Esophagus squamous epithelium (tissue), 4 donors: ENCODE measurements at regions not wholly inside any gene's neighbourhood (a gene's known extent, or its start where the extent isn't known, plus 50 kb on each side); places are given as distances from the start of the nearest gene placed in this dataset.

Experiments used
- POLR2A ChIP-seq, 4 donors: fragments of 450-650 bp; IDR thresholded peaks; one replicate each; pipeline ENCODE4 v1.6.1; 2017; ENCODE audit warnings: antibody characterized with exemption in 4 of 4, mild to moderate bottlenecking in 4 of 4, moderate library complexity in 3 of 4
- TF ChIP-seq, protein P1 (sequence below), 6 experiments: fragments of 450-650 bp in 4 of 6; fragments of 200-600 bp in 2 of 6; sonication (generic) in 2 of 6; IDR thresholded peaks; one replicate each; pipeline ENCODE4 v1.5.1; 2016 to 2019; ENCODE audit warnings: antibody characterized with exemption in 6 of 6, mild to moderate bottlenecking in 4 of 6, moderate library complexity in 4 of 6

DNA sequence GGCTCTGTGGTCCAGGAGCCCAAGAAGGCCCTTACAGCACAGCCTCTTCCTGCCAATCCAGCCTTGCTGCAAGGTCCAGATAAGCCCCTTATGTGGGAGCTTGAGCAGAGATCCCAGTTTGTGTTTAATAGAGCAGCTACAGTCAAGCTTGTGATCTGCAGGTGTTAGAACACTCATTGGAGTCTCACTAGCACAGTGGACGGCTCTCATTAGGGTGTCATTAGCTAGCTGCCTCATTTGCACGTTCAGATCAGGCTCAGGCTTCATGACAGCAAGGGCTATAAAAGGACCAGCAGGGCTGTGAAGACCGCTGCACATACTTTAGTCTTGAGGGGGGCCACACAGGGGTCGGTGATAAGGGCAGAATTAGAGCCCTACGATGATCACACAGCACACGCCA lies 443.2 kb downstream of the RPS24 start:
- TF ChIP-seq, protein P1, sequence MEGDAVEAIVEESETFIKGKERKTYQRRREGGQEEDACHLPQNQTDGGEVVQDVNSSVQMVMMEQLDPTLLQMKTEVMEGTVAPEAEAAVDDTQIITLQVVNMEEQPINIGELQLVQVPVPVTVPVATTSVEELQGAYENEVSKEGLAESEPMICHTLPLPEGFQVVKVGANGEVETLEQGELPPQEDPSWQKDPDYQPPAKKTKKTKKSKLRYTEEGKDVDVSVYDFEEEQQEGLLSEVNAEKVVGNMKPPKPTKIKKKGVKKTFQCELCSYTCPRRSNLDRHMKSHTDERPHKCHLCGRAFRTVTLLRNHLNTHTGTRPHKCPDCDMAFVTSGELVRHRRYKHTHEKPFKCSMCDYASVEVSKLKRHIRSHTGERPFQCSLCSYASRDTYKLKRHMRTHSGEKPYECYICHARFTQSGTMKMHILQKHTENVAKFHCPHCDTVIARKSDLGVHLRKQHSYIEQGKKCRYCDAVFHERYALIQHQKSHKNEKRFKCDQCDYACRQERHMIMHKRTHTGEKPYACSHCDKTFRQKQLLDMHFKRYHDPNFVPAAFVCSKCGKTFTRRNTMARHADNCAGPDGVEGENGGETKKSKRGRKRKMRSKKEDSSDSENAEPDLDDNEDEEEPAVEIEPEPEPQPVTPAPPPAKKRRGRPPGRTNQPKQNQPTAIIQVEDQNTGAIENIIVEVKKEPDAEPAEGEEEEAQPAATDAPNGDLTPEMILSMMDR (IDR thresholded peaks at IDR 0.05) = no peak
- no peak for TF ChIP-seq POLR2A (IDR thresholded peaks at IDR 0.05)
